WTC11 (cell line): ENCODE measurements at regions not wholly inside any gene's neighbourhood (a gene's known extent, or its start where the extent isn't known, plus 50 kb on each side); places are given as distances from the start of the nearest gene placed in this dataset.

Experiments used
- ATAC-seq: fragments of 200-7000 bp; cut with Tn5 transposase; 2 replicates; pipeline ENCODE4 v1.10.0; 2021; ENCODE audit warnings: mild to moderate bottlenecking, moderate library complexity
- CTCF ChIA-PET: fragments of 300-600 bp; sonication (Branson Sonifier 250); formaldehyde crosslinking; loops from one replicate; lab custom pipeline; 2021; ENCODE audit warnings: antibody characterized with exemption; lab: Charles Lee
- POLR2A ChIA-PET: fragments of 350-600 bp; sonication (Branson Sonifier 250); formaldehyde crosslinking; loops from one replicate; lab custom pipeline; 2021; ENCODE audit warnings: antibody characterized with exemption; lab: Charles Lee
- DNase-seq: peaks from one replicate; pipeline ENCODE4 v3.0.0; 2021; ENCODE audit warnings: low spot score
- H3K27ac Mint-ChIP-seq: 2 replicates; pipeline ENCODE4 v1.8.0; 2021; ENCODE audit warnings: mixed read lengths
- H3K27me3 Mint-ChIP-seq: 2 replicates; pipeline ENCODE4 v1.8.0; 2021; ENCODE audit warnings: low read depth, mild to moderate bottlenecking, moderate library complexity, mixed read lengths
- H3K36me3 Mint-ChIP-seq: 2 replicates; pipeline ENCODE4 v1.8.0; 2021; ENCODE audit warnings: mixed read lengths
- H3K4me1 Mint-ChIP-seq: 2 replicates; pipeline ENCODE4 v1.8.0; 2022; ENCODE audit warnings: mixed read lengths
- H3K4me3 Mint-ChIP-seq: 2 replicates; pipeline ENCODE4 v1.8.0; 2021; ENCODE audit warnings: mild to moderate bottlenecking, moderate library complexity, mixed read lengths
- H3K9me3 Mint-ChIP-seq: 2 replicates; pipeline ENCODE4 v1.8.0; 2021; ENCODE audit warnings: mixed read lengths
- CREM ChIP-seq: sonication (generic); formaldehyde crosslinking; IDR thresholded peaks from 2 replicates; pipeline ENCODE4 v1.8.1; 2022; ENCODE audit warnings: mild to moderate bottlenecking, missing genetic modification reagents, moderate library complexity
- E2F5 ChIP-seq: sonication (generic); formaldehyde crosslinking; IDR thresholded peaks from 2 replicates; pipeline ENCODE4 v1.8.1; 2022; ENCODE audit warnings: mild to moderate bottlenecking, moderate library complexity, missing genetic modification reagents
- ESRRA ChIP-seq: sonication (generic); formaldehyde crosslinking; IDR thresholded peaks from 2 replicates; pipeline ENCODE4 v1.8.1; 2022; ENCODE audit warnings: mild to moderate bottlenecking, missing genetic modification reagents, borderline replicate concordance
- GABPB1 ChIP-seq: sonication (generic); formaldehyde crosslinking; IDR thresholded peaks from 2 replicates; pipeline ENCODE4 v1.8.1; 2023; ENCODE audit warnings: mild to moderate bottlenecking, missing genetic modification reagents
- KAT7 ChIP-seq: sonication (generic); formaldehyde crosslinking; IDR thresholded peaks from 2 replicates; pipeline ENCODE4 v1.8.1; 2023; ENCODE audit warnings: missing genetic modification reagents, mild to moderate bottlenecking, borderline replicate concordance
- NFE2L1 ChIP-seq: sonication (generic); formaldehyde crosslinking; IDR thresholded peaks from 2 replicates; pipeline ENCODE4 v1.8.1; 2023; ENCODE audit warnings: missing genetic modification reagents
- NR1H2 ChIP-seq: sonication (generic); formaldehyde crosslinking; IDR thresholded peaks from 2 replicates; pipeline ENCODE4 v1.9.0; 2021; ENCODE audit warnings: mild to moderate bottlenecking, moderate library complexity, missing genetic modification reagents
- NR3C1 ChIP-seq: sonication (generic); formaldehyde crosslinking; conservative IDR thresholded peaks from 2 replicates; pipeline ENCODE4 v1.8.1; 2023; ENCODE audit warnings: low read depth, mild to moderate bottlenecking, missing genetic modification reagents
- RORB ChIP-seq: fragments of 250-450 bp; sonication (Bioruptor Pico); IDR thresholded peaks from 2 replicates; pipeline ENCODE4 v1.9.0; 2021; ENCODE audit warnings: mild to moderate bottlenecking
- SMAD3 ChIP-seq: sonication (generic); formaldehyde crosslinking; IDR thresholded peaks from 2 replicates; pipeline ENCODE4 v1.8.0; 2022; ENCODE audit warnings: missing genetic modification reagents, mild to moderate bottlenecking, borderline replicate concordance
- USF1 ChIP-seq: sonication (generic); formaldehyde crosslinking; IDR thresholded peaks from 2 replicates; pipeline ENCODE4 v1.8.0; 2022; ENCODE audit warnings: mild to moderate bottlenecking, missing genetic modification reagents
- ZNF317 ChIP-seq: sonication (generic); formaldehyde crosslinking; IDR thresholded peaks from 2 replicates; pipeline ENCODE4 v1.8.1; 2023; ENCODE audit warnings: low read depth, mild to moderate bottlenecking, moderate library complexity, missing genetic modification reagents, borderline replicate concordance
- ZSCAN18 ChIP-seq: fragments of 250-450 bp; sonication (Bioruptor Pico); IDR thresholded peaks from 2 replicates; pipeline ENCODE4 v2.1.2; 2022; ENCODE audit warnings: mild to moderate bottlenecking, moderate library complexity
- TF ChIP-seq, protein P1 (sequence below): sonication (generic); formaldehyde crosslinking; IDR thresholded peaks from 2 replicates; pipeline ENCODE4 v1.8.1; 2022; ENCODE audit warnings: missing genetic modification reagents, borderline replicate concordance
- TF ChIP-seq, protein P2 (sequence below): sonication (generic); formaldehyde crosslinking; conservative IDR thresholded peaks from 2 replicates; pipeline ENCODE4 v1.8.1; 2022; ENCODE audit warnings: mild to moderate bottlenecking, missing genetic modification reagents
- TF ChIP-seq, protein P3 (sequence below): fragments of 250-450 bp; sonication (Bioruptor Pico); conservative IDR thresholded peaks from 2 replicates; pipeline ENCODE4 v1.9.0; 2021; ENCODE audit warnings: mild to moderate bottlenecking
- TF ChIP-seq, protein P4 (sequence below): sonication (generic); formaldehyde crosslinking; IDR thresholded peaks from 2 replicates; pipeline ENCODE4 v1.8.1; 2023; ENCODE audit warnings: mild to moderate bottlenecking, missing genetic modification reagents
- TF ChIP-seq, protein P5 (sequence below): sonication (generic); formaldehyde crosslinking; IDR thresholded peaks from 2 replicates; pipeline ENCODE4 v1.8.1; 2023; ENCODE audit warnings: mild to moderate bottlenecking, moderate library complexity, missing genetic modification reagents

DNA sequence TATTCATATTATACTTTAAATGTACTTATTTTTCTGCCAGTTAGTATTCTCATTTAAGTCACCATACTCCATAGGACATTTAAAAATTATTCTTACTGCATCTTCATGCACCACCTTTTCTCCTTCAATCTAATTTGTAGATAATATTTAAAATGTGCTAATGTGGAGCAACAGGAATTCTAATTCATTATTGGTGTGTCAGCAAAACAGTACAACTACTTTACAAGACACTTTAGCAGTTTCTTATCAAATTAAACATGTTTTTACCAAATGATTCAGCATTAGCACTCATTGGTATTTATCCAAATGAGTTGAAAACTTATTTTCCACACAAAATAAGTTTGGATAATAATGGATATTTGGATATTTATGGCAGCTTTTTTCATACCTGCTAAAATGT lies 1041.8 kb upstream of the ADGRB3 start (continued):
- TF ChIP-seq NR1H2 (CRISPR knock-in tag) (no peak), GABPB1 (CRISPR knock-in tag) (no peak), NFE2L1 (CRISPR knock-in tag) (no peak), E2F5 (CRISPR knock-in tag) (no peak)
- TF ChIP-seq, all 79 proteins: peak for 0

- no peaks in the 10 kb centered on the region for H3K27me3 Mint-ChIP-seq
- no peak for ATAC-seq
- no peaks in the 10 kb centered on the region for H3K4me1 Mint-ChIP-seq
- no peak overlapping the region for H3K4me3 Mint-ChIP-seq
- TF ChIP-seq, protein P1, sequence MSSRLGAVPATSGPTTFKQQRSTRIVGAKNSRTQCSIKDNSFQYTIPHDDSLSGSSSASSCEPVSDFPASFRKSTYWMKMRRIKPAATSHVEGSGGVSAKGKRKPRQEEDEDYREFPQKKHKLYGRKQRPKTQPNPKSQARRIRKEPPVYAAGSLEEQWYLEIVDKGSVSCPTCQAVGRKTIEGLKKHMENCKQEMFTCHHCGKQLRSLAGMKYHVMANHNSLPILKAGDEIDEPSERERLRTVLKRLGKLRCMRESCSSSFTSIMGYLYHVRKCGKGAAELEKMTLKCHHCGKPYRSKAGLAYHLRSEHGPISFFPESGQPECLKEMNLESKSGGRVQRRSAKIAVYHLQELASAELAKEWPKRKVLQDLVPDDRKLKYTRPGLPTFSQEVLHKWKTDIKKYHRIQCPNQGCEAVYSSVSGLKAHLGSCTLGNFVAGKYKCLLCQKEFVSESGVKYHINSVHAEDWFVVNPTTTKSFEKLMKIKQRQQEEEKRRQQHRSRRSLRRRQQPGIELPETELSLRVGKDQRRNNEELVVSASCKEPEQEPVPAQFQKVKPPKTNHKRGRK (CRISPR knock-in tag): no peak
- no peak for TF ChIP-seq ZSCAN18 (CRISPR knock-in tag)
- TF ChIP-seq, protein P2, sequence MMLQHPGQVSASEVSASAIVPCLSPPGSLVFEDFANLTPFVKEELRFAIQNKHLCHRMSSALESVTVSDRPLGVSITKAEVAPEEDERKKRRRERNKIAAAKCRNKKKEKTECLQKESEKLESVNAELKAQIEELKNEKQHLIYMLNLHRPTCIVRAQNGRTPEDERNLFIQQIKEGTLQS (CRISPR knock-in tag): no peak
- no peak for TF ChIP-seq ESRRA (CRISPR knock-in tag)
- TF ChIP-seq, protein P3, sequence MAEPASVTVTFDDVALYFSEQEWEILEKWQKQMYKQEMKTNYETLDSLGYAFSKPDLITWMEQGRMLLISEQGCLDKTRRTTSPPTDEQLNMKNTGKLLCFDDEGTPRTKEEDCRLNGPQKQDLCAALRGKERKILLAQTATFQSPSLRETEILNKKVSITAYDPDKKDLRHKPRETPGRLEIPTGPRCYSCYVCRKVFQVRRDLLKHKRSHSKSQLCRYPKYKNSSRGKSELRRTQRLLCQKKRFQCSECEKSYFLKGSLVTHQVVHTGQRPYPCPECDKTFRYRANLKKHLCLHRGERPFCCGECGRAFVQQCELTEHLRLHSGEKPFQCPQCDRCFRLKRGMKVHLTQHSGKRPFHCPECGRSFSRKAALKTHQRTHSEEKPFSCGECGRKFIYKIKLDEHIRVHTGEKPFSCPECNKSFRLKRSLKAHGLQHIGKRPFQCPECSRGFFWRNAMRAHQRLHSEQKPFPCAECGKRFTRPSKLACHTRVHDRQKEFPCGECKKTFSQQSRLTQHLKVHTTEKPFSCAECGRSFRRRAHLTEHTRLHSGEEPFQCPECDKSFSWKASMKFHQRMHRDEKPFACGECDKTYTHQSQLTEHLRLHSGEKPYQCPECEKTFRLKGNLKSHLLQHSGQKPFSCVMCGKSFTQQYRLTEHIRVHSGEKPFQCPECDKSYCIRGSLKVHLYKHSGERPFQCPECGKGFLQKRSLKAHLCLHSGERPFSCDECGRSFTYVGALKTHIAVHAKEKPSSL (CRISPR knock-in tag): no peak
- TF ChIP-seq, all 79 proteins: peak for 0
- no peak for DNase-seq
- no peak overlapping the region for H3K27ac Mint-ChIP-seq
- ChIA-PET POLR2A (no interaction called here), CTCF (no interaction called here)
- peaks cover 14% of the 10 kb centered on the region for H3K9me3 Mint-ChIP-seq
- no peaks in the 10 kb centered on the region for H3K36me3 Mint-ChIP-seq
Observed at GRCh38 chr6:67591910-67592309, 1043.2 kb upstream of the ADGRB3 start.

DNA sequence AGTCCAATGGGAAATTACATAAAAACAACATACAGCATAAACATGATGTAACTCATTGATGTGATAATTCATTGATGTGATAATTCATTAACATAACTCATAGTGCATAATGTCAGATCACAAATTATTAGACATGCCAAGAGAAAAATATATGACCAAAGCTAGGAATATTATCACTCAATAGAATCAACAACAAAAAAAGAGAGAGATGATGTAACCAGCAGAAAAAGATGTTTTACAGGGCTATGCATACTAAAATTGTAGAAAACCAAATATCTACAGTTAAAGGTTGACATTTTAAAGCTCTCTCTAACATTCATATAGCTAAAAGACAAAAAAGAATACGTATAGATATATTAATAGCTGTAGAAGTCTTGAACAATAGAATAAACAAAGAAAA lies 1067.2 kb upstream of the ADGRB3 start:
- Mint-ChIP-seq H3K27me3 (no peaks in the 10 kb centered on the region), H3K9me3 (peaks cover 13% of the 10 kb centered on the region), H3K4me3 (no peak overlapping the region), H3K27ac (no peak overlapping the region), H3K4me1 (no peaks in the 10 kb centered on the region), H3K36me3 (peaks cover 3% of the 10 kb centered on the region)
- DNase-seq (no peak), ATAC-seq (no peak)
- ChIA-PET CTCF (no interaction called here), POLR2A (no interaction called here)
- TF ChIP-seq ESRRA (CRISPR knock-in tag) (no peak), ZNF317 (CRISPR knock-in tag) (no peak), KAT7 (CRISPR knock-in tag) (no peak), RORB (CRISPR knock-in tag) (no peak), SMAD3 (CRISPR knock-in tag) (no peak), USF1 (CRISPR knock-in tag) (no peak), CREM (CRISPR knock-in tag) (no peak), NR3C1 (CRISPR knock-in tag) (no peak)
- TF ChIP-seq, protein P2 (CRISPR knock-in tag): no peak
- TF ChIP-seq, protein P3 (CRISPR knock-in tag): no peak
- TF ChIP-seq, protein P4, sequence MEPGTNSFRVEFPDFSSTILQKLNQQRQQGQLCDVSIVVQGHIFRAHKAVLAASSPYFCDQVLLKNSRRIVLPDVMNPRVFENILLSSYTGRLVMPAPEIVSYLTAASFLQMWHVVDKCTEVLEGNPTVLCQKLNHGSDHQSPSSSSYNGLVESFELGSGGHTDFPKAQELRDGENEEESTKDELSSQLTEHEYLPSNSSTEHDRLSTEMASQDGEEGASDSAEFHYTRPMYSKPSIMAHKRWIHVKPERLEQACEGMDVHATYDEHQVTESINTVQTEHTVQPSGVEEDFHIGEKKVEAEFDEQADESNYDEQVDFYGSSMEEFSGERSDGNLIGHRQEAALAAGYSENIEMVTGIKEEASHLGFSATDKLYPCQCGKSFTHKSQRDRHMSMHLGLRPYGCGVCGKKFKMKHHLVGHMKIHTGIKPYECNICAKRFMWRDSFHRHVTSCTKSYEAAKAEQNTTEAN (CRISPR knock-in tag): no peak
- TF ChIP-seq, protein P5, sequence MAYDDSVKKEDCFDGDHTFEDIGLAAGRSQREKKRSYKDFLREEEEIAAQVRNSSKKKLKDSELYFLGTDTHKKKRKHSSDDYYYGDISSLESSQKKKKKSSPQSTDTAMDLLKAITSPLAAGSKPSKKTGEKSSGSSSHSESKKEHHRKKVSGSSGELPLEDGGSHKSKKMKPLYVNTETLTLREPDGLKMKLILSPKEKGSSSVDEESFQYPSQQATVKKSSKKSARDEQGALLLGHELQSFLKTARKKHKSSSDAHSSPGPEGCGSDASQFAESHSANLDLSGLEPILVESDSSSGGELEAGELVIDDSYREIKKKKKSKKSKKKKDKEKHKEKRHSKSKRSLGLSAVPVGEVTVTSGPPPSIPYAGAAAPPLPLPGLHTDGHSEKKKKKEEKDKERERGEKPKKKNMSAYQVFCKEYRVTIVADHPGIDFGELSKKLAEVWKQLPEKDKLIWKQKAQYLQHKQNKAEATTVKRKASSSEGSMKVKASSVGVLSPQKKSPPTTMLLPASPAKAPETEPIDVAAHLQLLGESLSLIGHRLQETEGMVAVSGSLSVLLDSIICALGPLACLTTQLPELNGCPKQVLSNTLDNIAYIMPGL (CRISPR knock-in tag): no peak
